ENCODE measurements at regions not wholly inside any gene's neighbourhood (a gene's known extent, or its start where the extent isn't known, plus 50 kb on each side); places are given as distances from the start of the nearest gene placed in this dataset.

DNA sequence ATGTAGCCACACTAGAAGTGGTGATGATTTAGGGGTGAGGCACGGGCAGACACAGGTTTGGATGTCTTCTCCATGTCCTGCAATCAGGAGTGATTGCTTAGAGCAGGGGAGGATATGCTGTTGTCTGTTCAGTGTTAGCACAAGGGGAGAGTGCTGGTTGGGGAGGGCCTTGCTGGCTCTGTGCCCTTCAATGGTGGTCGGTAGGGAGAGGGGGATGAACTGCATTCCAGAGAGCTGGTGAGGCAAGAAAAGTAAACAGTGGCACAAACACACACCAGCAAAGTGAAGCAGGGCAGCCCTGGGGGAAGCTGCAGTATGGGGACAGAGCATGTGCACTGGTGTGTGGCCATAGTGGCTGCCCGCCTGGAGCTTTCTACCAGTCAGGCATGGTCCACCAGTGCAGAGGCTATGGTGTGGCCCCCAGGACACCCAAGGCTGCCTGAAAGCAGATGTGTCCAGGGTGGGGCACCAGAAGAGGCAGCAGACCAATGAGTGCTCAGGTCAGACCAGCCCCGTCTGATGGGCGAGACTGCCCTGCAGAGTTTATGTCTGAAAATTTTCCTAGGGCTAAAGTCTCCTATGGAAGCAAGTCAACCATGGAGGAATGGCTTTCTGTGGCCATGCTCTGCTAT lies 1676.9 kb downstream of the PCDH9 start:
- DNase-seq (ENCODE audit: low read depth, low spot score): no peak
- ChIA-PET POLR2A (no interaction called here), CTCF (no interaction called here)
- TF ChIP-seq, protein P1, sequence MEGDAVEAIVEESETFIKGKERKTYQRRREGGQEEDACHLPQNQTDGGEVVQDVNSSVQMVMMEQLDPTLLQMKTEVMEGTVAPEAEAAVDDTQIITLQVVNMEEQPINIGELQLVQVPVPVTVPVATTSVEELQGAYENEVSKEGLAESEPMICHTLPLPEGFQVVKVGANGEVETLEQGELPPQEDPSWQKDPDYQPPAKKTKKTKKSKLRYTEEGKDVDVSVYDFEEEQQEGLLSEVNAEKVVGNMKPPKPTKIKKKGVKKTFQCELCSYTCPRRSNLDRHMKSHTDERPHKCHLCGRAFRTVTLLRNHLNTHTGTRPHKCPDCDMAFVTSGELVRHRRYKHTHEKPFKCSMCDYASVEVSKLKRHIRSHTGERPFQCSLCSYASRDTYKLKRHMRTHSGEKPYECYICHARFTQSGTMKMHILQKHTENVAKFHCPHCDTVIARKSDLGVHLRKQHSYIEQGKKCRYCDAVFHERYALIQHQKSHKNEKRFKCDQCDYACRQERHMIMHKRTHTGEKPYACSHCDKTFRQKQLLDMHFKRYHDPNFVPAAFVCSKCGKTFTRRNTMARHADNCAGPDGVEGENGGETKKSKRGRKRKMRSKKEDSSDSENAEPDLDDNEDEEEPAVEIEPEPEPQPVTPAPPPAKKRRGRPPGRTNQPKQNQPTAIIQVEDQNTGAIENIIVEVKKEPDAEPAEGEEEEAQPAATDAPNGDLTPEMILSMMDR (IDR thresholded peaks at IDR 0.05; ENCODE audit: insufficient read depth, low read length, missing control alignments): no peak
- no peak overlapping the region for H3K4me3 ChIP-seq (ENCODE audit: low read depth, low read length)

DNA sequence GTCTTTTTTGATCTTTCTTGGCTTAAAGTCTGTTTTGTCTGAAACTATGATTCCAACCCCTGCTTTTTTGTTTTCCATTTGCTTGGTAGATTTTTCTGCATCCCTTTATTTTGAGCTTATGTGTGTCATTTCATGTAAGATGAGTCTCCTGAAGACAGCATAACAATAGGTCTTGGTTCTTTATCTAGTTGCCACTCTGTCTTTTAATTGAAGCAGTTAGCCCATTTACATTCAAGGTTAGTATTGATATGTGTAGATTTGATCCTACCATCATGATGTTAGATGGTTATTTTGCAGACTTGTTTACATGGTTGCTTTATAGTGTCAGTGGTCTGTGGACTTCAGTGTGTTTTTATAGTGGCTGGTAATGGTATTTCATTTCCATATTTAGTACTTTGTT lies 1678.9 kb downstream of the PCDH9 start:
- TF ChIP-seq, protein P1 (IDR thresholded peaks at IDR 0.05; ENCODE audit: insufficient read depth, low read length, missing control alignments): no peak
- no peak overlapping the region for H3K4me3 ChIP-seq (ENCODE audit: low read depth, low read length)
- DNase-seq (ENCODE audit: low read depth, low spot score): no peak
- POLR2A ChIA-PET: no interaction called here
- CTCF ChIA-PET: no interaction called here

DNA sequence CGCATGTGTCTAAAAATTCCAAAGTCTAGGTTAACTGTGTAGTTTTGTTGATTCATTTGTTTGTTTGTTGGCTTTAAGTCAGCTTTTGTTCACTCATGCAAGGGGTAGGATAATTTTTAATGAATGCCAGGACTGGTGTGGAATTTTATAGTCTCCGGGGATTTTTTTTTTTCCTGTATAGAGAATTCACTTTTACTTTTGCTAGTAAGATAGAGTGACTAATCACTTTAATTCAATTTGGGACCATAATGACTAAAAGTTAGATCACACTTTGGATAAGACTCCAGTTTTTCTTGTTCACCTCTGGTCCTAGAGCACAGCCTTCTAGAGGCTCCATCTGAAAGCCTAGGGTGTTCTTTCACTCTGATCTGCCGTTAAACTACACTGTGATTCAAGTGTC lies 1690.0 kb downstream of the PCDH9 start:
- H3K4me3 ChIP-seq (ENCODE audit: low read depth, low read length): no peak overlapping the region
- POLR2A ChIA-PET: no interaction called here
- CTCF ChIA-PET: no interaction called here
- TF ChIP-seq, protein P1 (IDR thresholded peaks at IDR 0.05; ENCODE audit: insufficient read depth, low read length, missing control alignments): no peak
- no peak for DNase-seq (ENCODE audit: low read depth, low spot score)

DNA sequence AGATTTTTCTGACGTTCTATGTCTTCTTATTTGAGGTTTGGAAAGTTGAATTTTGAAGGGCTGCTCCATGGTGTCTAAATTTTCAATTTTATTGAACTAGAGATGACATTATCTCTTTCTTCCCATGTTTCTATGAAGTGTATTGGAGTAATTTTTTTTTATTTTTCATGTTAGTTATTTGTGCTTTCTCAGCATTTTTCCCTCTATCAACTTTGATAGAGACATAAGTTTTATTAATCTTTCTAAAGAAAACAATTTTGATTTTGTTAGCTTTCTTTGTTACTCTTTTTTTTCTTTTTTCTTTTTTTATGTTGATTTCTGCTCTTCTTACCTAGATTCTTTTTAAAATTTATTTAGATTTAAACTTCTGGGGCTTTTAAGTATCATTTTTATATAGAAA lies 1694.8 kb downstream of the PCDH9 start:
- DNase-seq (ENCODE audit: low read depth, low spot score): no peak
- H3K4me3 ChIP-seq (ENCODE audit: low read depth, low read length): no peak overlapping the region
- CTCF ChIA-PET: no interaction called here
- TF ChIP-seq, protein P1 (IDR thresholded peaks at IDR 0.05; ENCODE audit: insufficient read depth, low read length, missing control alignments): no peak
- POLR2A ChIA-PET: no interaction called here

DNA sequence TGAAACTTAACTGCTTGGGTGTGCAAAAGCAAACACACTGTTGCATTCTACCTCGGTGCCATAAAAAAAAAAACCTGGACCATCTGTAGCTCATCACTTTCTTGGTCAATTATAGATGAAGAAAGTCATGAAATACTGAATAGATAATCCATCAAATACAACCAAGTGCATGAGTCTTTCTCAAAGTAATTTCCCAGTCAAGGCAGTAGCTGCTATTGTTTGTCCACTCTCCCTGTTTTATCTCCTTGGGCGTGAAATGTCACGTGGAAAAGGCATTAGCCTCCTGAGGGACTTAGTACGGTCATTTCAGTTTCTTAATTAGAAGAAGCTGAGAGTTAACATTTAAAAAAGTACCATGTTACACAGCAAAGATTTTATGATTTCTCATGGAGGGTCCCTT lies 1697.9 kb downstream of the PCDH9 start:
- no peak for DNase-seq (ENCODE audit: low read depth, low spot score)
- POLR2A ChIA-PET: no interaction called here
- CTCF ChIA-PET: no interaction called here
- H3K4me3 ChIP-seq (ENCODE audit: low read depth, low read length): no peak overlapping the region
- TF ChIP-seq, protein P1 (IDR thresholded peaks at IDR 0.05; ENCODE audit: insufficient read depth, low read length, missing control alignments): no peak

DNA sequence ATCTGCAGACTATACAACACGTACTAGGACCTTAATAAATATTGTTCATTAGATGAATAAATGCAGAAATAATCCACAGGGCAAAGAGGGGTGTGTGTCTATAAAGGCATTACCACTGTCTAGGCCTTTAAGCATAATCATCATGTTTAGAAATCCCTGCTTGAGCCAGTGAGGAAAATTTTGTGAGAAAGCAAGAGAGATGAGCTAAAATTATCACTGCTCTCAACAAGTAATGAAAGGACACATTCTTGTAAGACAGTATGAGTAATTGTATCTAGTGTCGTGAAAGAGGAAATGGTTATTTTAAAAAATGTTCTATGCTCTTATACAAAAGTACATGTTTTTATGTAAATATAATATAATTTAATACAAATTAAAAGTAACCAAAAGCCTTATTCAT lies 1699.4 kb downstream of the PCDH9 start:
- H3K4me3 ChIP-seq (ENCODE audit: low read depth, low read length): no peak overlapping the region
- DNase-seq (ENCODE audit: low read depth, low spot score): no peak
- POLR2A ChIA-PET: no interaction called here
- CTCF ChIA-PET: no interaction called here
- TF ChIP-seq, protein P1 (IDR thresholded peaks at IDR 0.05; ENCODE audit: insufficient read depth, low read length, missing control alignments): no peak
